Endothelial cell of umbilical vein (primary cell): ENCODE measurements at regions not wholly inside any gene's neighbourhood (a gene's known extent, or its start where the extent isn't known, plus 50 kb on each side); places are given as distances from the start of the nearest gene placed in this dataset.

ENCODE experiments used
- CTCF ChIP-seq, 2 donors: IDR thresholded peaks; 1 replicate in 1 of 2; 2 replicates in 1 of 2; pipeline ENCODE4 v1.5.1; 2011; ENCODE audit warnings: low read length in 2 of 2, mild to moderate bottlenecking in 2 of 2, moderate library complexity in 2 of 2, control low read depth in 1 of 2, inconsistent platforms in 1 of 2, low read depth in 1 of 2; ENCODE audit not compliant: insufficient read depth in 1 of 2; ENCODE audit errors: extremely low read depth in 1 of 2
- EZH2 ChIP-seq: IDR thresholded peaks from 2 replicates; pipeline ENCODE4 v1.6.1; 2012; ENCODE audit warnings: borderline replicate concordance, low read depth, mild to moderate bottlenecking, moderate library complexity, low read length, inconsistent platforms; ENCODE audit not compliant: severe bottlenecking
- JUN ChIP-seq: IDR thresholded peaks from 2 replicates; pipeline ENCODE4 v1.6.1; 2011; ENCODE audit warnings: borderline replicate concordance, low read depth; ENCODE audit not compliant: insufficient read length, insufficient read depth

GRCh38 chr13:103354171-103354570, 288.0 kb upstream of the SLC10A2 start:
- TF ChIP-seq JUN = no peak
- TF ChIP-seq CTCF (IDR thresholded peaks at IDR 0.05; ENCODE audit: extremely low read depth in 1 of 2, insufficient read depth in 1 of 2, low read depth in 1 of 2, low read length in 2 of 2) = no peak
- TF ChIP-seq EZH2 = no peak
